Hematopoietic multipotent progenitor cell (in vitro differentiated cells): ENCODE measurements at regions not wholly inside any gene's neighbourhood (a gene's known extent, or its start where the extent isn't known, plus 50 kb on each side); places are given as distances from the start of the nearest gene placed in this dataset.
"Not testable (repeated sequence)": the region's sequence is repeated elsewhere in the genome, so short reads cannot be mapped to it uniquely, and the experiment has no call there.

Source experiments
- DNase-seq, 3 donors: peaks; one replicate each; pipeline ENCODE4 v3.0.0-alpha.2; 2011 to 2015; ENCODE audit warnings: low read depth in 2 of 3, low spot score in 2 of 3

DNA sequence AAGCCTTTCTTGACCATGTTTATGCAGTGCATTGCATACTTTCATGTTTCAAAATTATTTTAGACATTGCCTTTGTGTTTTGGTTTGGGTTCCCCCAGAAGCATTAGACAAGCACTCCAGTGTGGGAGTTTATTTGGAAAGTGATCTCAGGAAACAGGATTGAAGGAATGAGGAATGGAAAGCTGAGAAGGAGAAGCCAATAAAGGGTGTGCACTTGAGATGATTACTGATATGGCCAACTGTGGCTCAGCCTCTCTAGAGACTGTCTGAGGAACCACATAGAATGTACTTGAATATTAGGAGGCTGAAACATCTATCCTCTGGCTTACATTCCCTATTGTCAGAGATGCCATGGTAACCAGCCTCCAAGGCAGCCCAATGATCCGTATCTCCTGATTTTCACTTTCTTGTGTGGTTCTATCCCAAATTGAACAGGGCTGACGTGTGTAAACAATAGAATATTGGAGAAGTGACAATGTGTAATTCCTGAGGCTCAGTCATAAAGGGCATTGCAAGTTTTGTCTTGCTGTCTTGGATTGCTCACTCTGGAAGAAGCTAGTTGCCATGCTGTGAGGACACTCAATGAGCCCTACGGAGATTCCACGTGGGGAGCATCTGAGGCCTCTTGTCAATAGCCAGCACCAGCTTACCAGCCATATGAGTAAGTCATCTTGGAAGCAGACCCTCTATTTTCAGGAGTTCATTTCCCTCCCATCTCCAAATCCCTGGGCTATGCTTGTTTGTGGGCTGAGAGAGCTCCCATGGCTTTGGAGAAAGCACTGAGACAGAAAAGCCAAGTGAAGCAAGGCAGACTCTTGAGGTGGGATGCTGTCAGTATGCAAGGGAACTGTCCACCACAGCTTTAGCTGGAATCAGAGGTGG is 84.7 kb downstream of the SCN11A start:
- no peak for DNase-seq

DNA sequence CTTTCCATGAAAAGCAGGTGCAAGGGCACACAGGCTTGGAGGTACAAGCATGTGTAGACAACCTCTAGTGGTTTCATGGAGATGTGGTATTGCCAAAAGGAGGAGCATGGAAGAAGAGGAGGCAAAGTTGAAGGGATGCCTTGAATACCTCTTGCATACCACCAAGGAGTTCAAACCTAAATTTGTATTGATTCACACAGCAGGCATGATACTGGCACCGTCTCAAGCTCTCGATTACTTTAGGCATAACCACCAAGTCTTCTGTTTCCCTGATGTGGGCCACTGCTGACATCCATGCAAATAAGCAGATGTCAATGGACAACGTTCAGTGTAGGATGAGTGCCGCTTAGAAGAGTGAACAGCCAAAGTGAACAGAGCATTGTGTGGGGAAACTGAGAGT is 87.1 kb downstream of the SCN11A start:
- DNase-seq = no peak

DNA sequence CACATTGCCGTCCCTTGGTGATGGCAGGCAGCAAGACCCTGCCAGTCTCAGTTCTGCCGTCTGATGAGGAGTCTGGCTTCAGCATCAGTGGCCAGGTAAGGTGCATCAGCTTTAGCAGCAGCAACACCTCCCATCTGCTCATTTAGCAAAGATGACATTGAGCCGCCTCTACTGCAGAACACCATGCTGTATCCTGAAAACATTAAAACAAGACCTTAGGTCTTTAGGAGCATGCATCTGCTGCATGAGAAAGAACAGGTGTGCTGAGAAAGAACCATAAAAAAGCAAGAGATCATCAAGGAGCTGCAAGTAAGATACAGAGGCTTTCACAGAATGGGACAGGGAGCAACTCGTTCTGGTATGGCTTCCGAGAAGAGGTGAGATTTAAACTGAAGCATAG is 87.5 kb downstream of the SCN11A start:
- DNase-seq = no peak

DNA sequence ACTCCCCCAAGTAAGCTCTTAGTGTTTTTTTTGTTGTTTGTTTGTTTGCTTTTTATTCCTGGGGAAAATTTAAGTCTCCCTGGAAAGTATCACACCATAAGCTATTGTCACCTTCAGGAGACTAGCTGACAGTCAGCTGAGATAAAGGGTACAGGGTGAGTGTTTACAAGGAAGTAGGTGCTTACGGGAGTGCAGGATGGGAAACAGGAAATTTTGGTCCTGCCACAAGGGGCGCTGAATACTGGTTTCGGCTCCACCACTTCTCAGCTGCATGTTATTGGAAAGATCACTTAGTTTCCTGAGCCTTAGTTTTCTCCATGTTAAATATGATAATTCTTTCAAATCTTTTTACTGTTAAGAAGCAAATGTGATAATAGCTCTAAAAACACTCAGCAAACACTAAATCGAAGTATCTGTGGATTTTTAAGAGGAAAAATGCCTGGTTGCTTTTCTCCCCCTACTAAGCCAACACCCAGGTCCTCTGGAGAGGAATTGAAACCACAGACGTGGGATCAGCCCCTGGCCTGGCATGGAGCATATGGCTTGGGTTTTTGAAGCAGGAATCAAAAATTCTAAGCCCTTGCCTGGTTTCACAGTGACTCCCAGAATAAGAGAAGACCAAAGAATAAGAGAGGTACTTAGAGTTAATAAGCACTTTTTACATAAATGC is 90.7 kb downstream of the SCN11A start:
- peak in 2 of 3 donors; percentile 22 to 37 for DNase-seq

DNA sequence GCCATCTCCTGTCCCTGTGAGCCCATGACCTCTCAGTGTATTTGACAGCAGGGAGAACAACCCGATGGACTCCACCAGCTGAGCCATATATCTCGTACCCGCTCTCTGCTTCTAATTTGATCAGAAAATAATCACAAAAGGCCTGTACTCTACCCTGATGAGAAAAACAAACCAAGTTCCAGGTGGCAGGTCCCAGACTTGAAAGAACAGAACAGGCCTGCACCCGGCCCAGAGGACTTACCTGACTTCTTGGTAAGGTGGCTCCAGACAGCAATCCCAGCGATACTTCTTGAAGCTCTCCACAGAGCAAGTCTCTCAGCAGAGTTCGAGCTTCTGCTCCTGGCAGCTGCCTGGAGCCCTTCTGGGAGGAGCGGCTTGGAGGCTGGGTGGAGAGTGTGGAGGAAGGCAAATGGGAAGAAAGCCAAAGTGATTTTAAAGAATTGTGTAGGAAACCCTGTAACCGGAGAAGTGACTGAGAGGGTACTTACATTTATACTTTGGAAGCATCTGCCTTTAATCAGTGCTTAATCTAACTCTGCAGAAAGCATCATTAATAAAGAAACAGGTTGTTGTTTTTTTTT is 91.6 kb downstream of the SCN11A start:
- no peak for DNase-seq

DNA sequence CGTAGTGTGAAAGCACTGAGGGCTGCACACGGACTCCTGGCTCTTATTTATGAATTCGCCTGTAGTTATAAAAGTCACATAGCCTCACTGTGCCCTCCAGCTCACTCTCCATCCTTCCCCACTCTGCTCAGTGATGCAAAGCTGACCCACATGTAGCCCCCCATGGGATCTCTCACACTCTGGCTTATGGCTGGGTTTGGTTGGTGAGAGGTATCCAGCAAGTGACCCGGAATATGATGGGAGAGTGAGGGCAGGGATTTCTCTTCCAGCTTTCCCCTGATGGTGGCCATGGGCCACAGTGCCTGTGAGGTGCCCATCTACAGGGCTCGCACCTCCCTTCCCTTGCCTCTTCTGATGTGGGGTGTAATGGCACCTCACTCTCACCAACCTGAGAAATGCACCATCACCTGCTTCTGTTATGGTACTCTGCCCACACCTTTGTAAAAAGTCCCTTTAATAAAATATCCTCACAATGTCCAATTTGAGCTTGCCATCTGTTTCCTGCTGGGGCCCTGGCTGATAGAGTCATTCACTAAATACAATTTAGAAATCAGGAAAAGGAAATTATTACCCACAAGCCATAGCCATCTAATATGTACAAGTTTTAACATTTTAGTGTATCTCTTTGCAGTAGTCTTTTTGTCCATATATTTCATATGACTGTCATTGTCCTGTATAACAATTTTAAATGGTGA is 93.6 kb downstream of the SCN11A start:
- DNase-seq = peak in 2 of 3 donors; percentile 14 to 49

DNA sequence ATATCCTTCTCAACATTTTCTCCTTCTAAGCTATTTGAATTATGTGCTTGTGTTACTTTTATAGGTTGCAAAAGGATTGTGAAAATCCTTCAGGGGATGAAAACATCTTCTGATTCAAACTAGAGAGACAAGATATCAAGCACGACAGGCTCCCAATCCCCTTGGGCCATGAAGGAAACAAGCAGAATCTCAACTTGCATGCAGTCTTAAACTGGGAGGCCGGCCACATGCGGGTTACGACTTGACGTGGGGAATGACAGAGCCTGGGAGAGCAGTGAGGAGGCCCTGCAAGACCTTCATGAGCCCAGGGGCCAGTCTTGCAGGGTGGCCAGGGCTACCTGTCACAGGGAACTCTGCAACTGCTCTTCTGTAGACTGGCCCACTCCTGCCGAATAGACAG is 94.4 kb downstream of the SCN11A start:
- DNase-seq = no peak

DNA sequence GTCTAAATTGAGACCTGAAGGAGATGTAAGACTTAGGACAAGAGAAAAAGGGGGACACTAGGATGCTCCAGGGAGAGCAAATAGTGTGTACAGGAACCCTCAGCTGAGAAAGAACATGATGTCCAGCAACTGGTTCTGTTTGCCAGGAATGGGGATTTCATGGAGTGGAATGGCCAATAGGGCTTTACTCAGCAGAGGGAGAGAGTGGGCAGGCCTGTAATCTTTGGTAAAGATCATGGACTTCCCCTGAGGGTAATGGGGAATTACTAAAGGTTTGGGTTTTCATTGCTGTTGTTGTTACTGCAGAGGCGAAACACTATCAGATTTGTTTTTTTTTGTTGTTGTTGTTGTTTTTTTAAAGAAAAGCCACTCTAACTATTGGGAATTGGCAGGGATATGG is 99.0 kb downstream of the SCN11A start:
- DNase-seq = no peak

DNA sequence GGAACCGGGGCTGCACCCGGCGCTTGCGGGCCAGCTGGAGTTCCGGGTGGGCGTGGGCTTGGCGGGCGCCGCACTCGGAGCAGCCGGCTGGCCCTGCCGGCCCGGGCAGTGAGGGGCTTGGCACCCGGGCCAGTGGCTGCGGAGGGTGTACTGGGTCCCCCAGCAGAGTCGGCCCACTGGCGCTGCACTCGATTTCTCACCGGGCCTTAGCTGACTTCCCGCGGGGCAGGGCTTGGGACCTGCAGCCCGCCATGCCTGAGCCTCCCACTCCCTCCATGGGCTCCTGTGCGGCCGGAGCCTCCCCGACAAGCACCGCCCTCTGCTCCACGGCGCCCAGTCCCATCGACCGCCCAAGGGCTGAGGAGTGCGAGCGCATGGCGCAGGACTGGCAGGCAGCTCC is 100.6 kb downstream of the SCN11A start:
- DNase-seq = not testable (repeated sequence)

DNA sequence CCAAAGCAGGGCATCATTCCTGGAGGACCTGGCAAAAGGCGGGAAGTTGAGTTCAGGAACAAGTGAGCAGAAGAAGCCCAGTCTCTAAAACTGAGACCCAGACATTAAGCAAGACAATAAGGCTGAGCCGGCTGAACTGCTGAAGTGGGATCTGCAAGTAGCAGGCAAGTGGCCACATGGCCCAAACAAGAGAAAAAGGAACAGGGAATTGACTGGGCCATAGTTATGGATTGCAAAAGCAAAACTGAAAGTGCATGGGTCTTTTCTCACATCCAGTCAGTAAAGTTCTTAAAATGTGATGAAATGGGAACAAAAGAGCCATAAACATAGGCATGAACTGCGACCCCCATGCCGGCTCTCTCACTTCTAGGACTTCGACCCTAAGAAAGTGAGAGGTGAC is 101.2 kb downstream of the SCN11A start:
- no peak for DNase-seq

DNA sequence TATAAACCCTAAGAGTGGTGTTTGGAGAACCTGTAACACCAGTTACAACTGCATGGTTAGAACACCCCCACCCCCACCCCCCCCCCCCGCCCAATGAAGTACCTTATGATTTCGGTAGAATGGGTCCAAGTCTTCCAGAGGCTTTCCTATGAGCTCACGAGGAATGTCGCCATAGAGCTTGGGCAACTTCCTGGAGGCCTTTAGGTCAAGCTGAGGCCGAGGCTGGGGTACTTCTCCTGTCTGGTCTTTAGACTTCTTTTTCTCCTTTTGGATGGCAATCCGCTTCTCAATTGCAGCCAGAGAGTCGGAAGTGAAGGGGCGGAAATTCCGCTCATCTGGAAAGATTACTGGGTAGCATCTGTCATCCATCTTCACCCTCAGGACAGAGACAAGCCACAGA is 101.8 kb downstream of the SCN11A start:
- no peak for DNase-seq

DNA sequence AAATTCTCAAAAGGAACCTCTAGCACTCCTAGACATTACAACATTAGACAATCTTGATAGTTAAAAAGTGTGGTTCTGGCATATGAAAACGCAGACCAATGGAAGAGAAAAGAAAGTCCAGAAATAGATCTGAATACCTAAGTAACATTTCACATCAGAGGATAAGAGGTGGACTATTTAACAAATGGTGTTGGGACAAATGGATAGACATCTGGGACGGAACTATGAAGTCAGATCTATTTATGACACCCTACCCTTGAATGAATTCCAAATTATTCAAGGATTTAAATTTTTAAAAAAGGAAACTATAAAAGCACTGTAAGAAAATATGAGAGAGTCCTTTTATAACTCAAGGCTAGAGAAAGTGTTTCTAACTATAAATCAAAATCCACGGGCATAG is 111.3 kb downstream of the SCN11A start:
- no peak for DNase-seq

DNA sequence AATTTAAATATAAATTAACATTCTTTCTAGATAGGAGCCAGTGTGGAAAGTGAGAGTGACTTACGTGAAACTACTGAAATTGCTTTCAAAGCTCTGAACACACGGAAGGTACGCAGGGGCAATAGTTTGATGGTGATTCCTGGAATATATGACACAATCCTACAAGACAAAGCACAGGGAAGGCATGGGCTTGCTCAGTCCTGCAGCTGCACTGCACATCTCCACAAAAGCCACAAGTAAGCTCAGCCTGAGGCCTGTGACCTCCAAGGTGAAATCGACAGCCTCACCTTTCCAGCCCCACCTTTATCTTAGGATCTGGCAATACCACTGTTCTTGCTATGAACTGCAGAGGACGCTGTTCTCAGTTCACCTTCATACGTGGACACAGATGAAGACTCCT is 109.3 kb upstream of the SCN10A start:
- DNase-seq = no peak

DNA sequence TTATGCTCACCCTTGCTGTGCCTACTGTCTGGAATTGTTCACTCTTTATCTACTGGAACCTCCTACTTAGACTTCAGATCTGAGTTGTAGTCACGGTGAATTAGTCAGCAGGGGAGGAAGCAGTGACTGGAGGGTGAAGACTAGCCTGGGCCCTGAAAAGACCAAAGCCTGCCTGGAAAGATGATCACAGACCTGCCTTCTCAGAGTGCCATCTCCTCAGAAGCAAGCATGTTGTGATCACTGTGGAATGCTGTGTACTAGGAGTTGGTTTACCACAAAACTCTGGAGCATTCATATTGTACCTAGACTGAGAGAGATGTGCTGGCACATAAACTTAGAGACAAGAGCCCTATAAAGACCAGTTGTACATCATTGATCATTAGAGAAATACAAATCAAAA is 100.7 kb upstream of the SCN10A start:
- DNase-seq = no peak

DNA sequence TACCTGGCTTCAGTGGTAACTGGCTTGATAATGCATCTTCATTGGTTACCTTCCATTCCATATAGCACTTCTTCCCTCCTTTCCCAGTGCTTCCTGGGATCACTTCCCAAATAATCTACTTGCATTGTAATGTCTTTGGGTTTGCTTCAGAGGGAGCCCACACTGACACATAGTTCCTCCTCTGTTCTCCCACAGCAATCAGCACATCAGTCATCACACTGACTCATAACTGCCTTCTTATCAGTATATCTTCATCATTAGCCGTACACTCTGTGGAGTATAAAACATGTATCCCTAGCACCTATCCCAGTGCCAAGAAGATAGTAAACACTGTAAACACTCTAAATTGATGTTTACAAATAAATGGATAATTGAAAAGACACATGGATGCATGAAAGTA is 91.4 kb upstream of the SCN10A start:
- no peak for DNase-seq

DNA sequence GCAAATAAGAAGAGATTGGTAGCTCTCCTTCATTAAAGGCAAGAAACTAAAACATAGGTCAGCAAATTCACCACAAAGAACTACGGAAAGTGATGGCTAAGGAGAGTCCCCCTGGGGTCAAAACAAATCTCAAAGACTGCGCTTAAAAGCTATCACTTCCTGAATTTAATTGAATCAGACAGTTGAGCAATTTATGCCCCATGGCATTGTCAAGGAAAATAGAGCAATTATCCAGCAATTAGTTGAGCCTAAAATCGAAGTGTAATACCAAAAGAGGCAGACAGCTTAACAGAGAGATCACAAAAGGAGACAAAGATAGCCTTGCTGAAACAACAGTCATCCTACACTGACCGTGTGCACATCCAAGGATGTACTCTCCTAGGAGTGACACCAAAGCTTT is 74.4 kb upstream of the SCN10A start:
- no peak for DNase-seq

DNA sequence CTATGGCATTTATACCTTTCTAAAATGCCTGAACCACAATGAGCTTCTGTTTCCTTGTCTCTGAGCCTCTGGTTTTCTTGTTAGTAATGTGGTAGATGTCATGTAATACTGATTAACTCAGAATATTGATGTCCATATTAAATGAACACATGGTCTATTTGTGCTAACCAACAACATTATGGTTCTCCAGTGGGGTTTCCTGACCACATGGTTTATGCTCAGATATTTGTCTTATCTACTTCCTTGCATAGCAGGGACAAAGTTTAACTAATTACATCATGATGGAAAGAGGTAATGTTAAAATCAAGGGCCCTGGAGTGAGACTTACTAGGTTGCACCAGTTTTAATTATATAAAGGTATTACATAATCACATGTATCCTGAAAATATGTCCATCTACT is 62.6 kb upstream of the SCN10A start:
- peak in 2 of 3 donors; percentile 14 to 65 for DNase-seq
